Dermis microvascular lymphatic vessel endothelial cell (primary cell): ENCODE measurements at regions not wholly inside any gene's neighbourhood (a gene's known extent, or its start where the extent isn't known, plus 50 kb on each side); places are given as distances from the start of the nearest gene placed in this dataset.

Experiments used
- DNase-seq, 2 donors: peaks; one replicate each; pipeline versions ENCODE4 v3.0.0 to v3.0.0-alpha.2; 2010; ENCODE audit warnings: low read depth in 2 of 2

- no peak for DNase-seq
Observed at GRCh38 chr15:25971053-25971452, 107.9 kb upstream of the ATP10A start.

GRCh38 chr15:25969886-25970285 is 106.8 kb upstream of the ATP10A start:
- DNase-seq = no peak

GRCh38 chr15:25967116-25967515 is 104.0 kb upstream of the ATP10A start:
- no peak for DNase-seq

GRCh38 chr15:25965326-25965725 is 102.2 kb upstream of the ATP10A start:
- DNase-seq = no peak

- no peak for DNase-seq
Observed at GRCh38 chr15:25960273-25960672, 97.1 kb upstream of the ATP10A start.

GRCh38 chr15:25959100-25959499 is 96.0 kb upstream of the ATP10A start:
- DNase-seq = no peak

GRCh38 chr15:25955628-25956027 is 92.5 kb upstream of the ATP10A start:
- DNase-seq = no peak

- no peak for DNase-seq
Observed at GRCh38 chr15:25954398-25954797, 91.3 kb upstream of the ATP10A start.

- no peak for DNase-seq
Observed at GRCh38 chr15:25950014-25950413, 86.9 kb upstream of the ATP10A start.

- no peak for DNase-seq
Observed at GRCh38 chr15:25947323-25948314, 84.5 kb upstream of the ATP10A start.

GRCh38 chr15:25946241-25946805 is 83.2 kb upstream of the ATP10A start:
- no peak for DNase-seq

- DNase-seq = no peak
Observed at GRCh38 chr15:25944386-25944785, 81.3 kb upstream of the ATP10A start.

GRCh38 chr15:25943831-25944230 is 80.7 kb upstream of the ATP10A start:
- no peak for DNase-seq

- DNase-seq = no peak
Observed at GRCh38 chr15:25939122-25939521, 76.0 kb upstream of the ATP10A start.

GRCh38 chr15:25937796-25938195 is 74.7 kb upstream of the ATP10A start:
- DNase-seq = no peak

- no peak for DNase-seq
Observed at GRCh38 chr15:25936004-25936403, 72.9 kb upstream of the ATP10A start.

- no peak for DNase-seq
Observed at GRCh38 chr15:25933456-25934158, 70.5 kb upstream of the ATP10A start.

GRCh38 chr15:25932696-25933095 is 69.6 kb upstream of the ATP10A start:
- no peak for DNase-seq

GRCh38 chr15:25931851-25932250 is 68.7 kb upstream of the ATP10A start:
- DNase-seq = no peak

GRCh38 chr15:25930931-25931330 is 67.8 kb upstream of the ATP10A start:
- no peak for DNase-seq
